RWPE1 (cell line): ENCODE measurements at regions not wholly inside any gene's neighbourhood (a gene's known extent, or its start where the extent isn't known, plus 50 kb on each side); places are given as distances from the start of the nearest gene placed in this dataset.

Source experiments
- CTCF ChIA-PET: fragments of 350-600 bp; sonication (Branson Sonifier 250); formaldehyde crosslinking; extraction: SDS; loops from one replicate; lab custom pipeline; 2021; lab: Yijun Ruan, JAX
- POLR2A ChIA-PET: fragments of 400-600 bp; formaldehyde crosslinking; extraction: SDS; loops from one replicate; lab custom pipeline; 2020; ENCODE audit warnings: antibody characterized with exemption; ENCODE audit not compliant: low non-redundant PET; lab: Yijun Ruan, JAX
- DNase-seq: peaks from one replicate; pipeline ENCODE4 v3.0.0; 2012; ENCODE audit warnings: low spot score
- H3K27ac ChIP-seq: fragments of 450-650 bp; 2 replicates; pipeline ENCODE4 v1.5.1; 2017
- CTCF ChIP-seq: fragments of 450-650 bp; conservative IDR thresholded peaks from 2 replicates; pipeline ENCODE4 v1.5.1; 2017; ENCODE audit warnings: low read depth, mild to moderate bottlenecking

- H3K27ac ChIP-seq: no peak overlapping the region
- DNase-seq: no peak
- ChIA-PET CTCF (no interaction called here), POLR2A (no interaction called here)
- no peak for TF ChIP-seq CTCF
Observed at GRCh38 chr1:59100708-59101374, 196.1 kb upstream of the FGGY start.

GRCh38 chr1:59101518-59101917 is 195.4 kb upstream of the FGGY start:
- TF ChIP-seq CTCF: no peak
- no peak for DNase-seq
- POLR2A ChIA-PET: no interaction called here
- CTCF ChIA-PET: no interaction called here
- H3K27ac ChIP-seq: no peak overlapping the region

- no peak overlapping the region for H3K27ac ChIP-seq
- ChIA-PET POLR2A (no interaction called here), CTCF (no interaction called here)
- no peak for TF ChIP-seq CTCF
- DNase-seq: no peak
Observed at GRCh38 chr1:59103457-59103856, 193.4 kb upstream of the FGGY start.

- CTCF ChIA-PET: interaction anchor here (0.6 kb wide), 1 partner anchor 13 kb away, joined by 3 read pairs; no protein-coding TSS in a partner anchor
- POLR2A ChIA-PET: no interaction called here
- no peak overlapping the region for H3K27ac ChIP-seq
- TF ChIP-seq CTCF: no peak
- no peak for DNase-seq
Observed at GRCh38 chr1:59104191-59104760, 192.6 kb upstream of the FGGY start.

- H3K27ac ChIP-seq: peak overlapping the region; percentile 79
- no peak for DNase-seq
- TF ChIP-seq CTCF: no peak
- ChIA-PET CTCF (no interaction called here), POLR2A (no interaction called here)
Observed at GRCh38 chr1:59105548-59106507, 191.1 kb upstream of the FGGY start.

GRCh38 chr1:59107516-59107915 is 189.4 kb upstream of the FGGY start:
- CTCF ChIA-PET: no interaction called here
- POLR2A ChIA-PET: no interaction called here
- DNase-seq: peak; percentile 78
- H3K27ac ChIP-seq: peak overlapping the region; percentile 79
- TF ChIP-seq CTCF: no peak
